K562 (cell line): ENCODE measurements at regions not wholly inside any gene's neighbourhood (a gene's known extent, or its start where the extent isn't known, plus 50 kb on each side); places are given as distances from the start of the nearest gene placed in this dataset.

Experiments
- AFF4 ChIP-seq: sonication (generic); formaldehyde crosslinking; IDR thresholded peaks from 2 replicates; pipeline ENCODE4 v1.8.0; 2023; ENCODE audit warnings: mild to moderate bottlenecking, missing genetic modification reagents
- EP400 ChIP-seq: fragments of 450-650 bp; IDR thresholded peaks from 2 replicates; pipeline ENCODE4 v1.6.1; 2017; ENCODE audit warnings: antibody characterized with exemption, mild to moderate bottlenecking, moderate library complexity
- HINFP ChIP-seq: fragments of 450-650 bp; conservative IDR thresholded peaks from 2 replicates; pipeline ENCODE4 v1.6.1; 2016; ENCODE audit warnings: missing genetic modification characterization, low read depth, mild to moderate bottlenecking, control low read depth, missing compliant biosample characterization
- KDM5B ChIP-seq: fragments of 200-600 bp; sonication (generic); IDR thresholded peaks from 2 replicates; pipeline ENCODE4 v1.6.1; 2012; ENCODE audit warnings: low read depth, mild to moderate bottlenecking, moderate library complexity, low read length, control low read depth, inconsistent platforms; ENCODE audit not compliant: insufficient replicate concordance
- MITF ChIP-seq: IDR thresholded peaks from 2 replicates; pipeline ENCODE4 v1.6.1; 2014; ENCODE audit warnings: antibody characterized with exemption
- MNT ChIP-seq, 2 experiments: fragments of 450-650 bp; conservative IDR thresholded peaks; 2 replicates each; pipeline ENCODE4 v1.6.1; 2017; ENCODE audit warnings: mild to moderate bottlenecking in 2 of 2, moderate library complexity in 2 of 2
- PTRF ChIP-seq: fragments of 450-650 bp; IDR thresholded peaks from 2 replicates; pipeline ENCODE4 v1.6.1; 2016; ENCODE audit warnings: mild to moderate bottlenecking, missing genetic modification characterization, missing compliant biosample characterization
- RBM22 ChIP-seq: fragments of 200-400 bp; formaldehyde crosslinking; IDR thresholded peaks from 2 replicates; pipeline ENCODE4 v1.6.1; 2018; ENCODE audit warnings: low read length, low read depth; ENCODE audit not compliant: poor library complexity, severe bottlenecking
- SAP30 ChIP-seq: fragments of 200-600 bp; sonication (generic); IDR thresholded peaks from 2 replicates; pipeline ENCODE4 v1.6.1; 2012; ENCODE audit warnings: borderline replicate concordance, low read depth, mild to moderate bottlenecking, moderate library complexity, low read length, control low read depth, inconsistent platforms; ENCODE audit not compliant: insufficient read depth, poor library complexity, severe bottlenecking
- WHSC1 ChIP-seq: IDR thresholded peaks from one replicate; pipeline ENCODE4 v1.6.1; 2012; ENCODE audit warnings: low read length, control low read depth, inconsistent platforms
- ZBTB33 ChIP-seq: sonication (generic); formaldehyde crosslinking; IDR thresholded peaks from 2 replicates; pipeline ENCODE4 v1.8.1; 2023; ENCODE audit warnings: mild to moderate bottlenecking, missing genetic modification reagents
- ZNF551 ChIP-seq: fragments of 250-450 bp; sonication (Bioruptor Pico); IDR thresholded peaks from 2 replicates; pipeline ENCODE4 v1.5.0; 2021; ENCODE audit warnings: mild to moderate bottlenecking, moderate library complexity
- ZNF639 ChIP-seq, 2 experiments: fragments of 200-800 bp in 1 of 2; sonication (Bioruptor generic) in 1 of 2; sonication (generic) in 1 of 2; formaldehyde crosslinking in 1 of 2; IDR thresholded peaks in 1 of 2; conservative IDR thresholded peaks in 1 of 2; 2 replicates each; pipeline versions ENCODE4 v1.5.0 to v1.6.1; 2016 to 2020; ENCODE audit warnings: missing compliant biosample characterization in 1 of 2, missing genetic modification characterization in 1 of 2, missing genetic modification reagents in 1 of 2

GRCh38 chr9:129481810-129482511 lies 138.9 kb downstream of the C9orf50 start (continued):
- TF ChIP-seq EP400: no peak
- TF ChIP-seq ZNF551: no peak
- peak; percentile 66 for TF ChIP-seq KDM5B
- no peak for TF ChIP-seq MNT (conservative IDR thresholded peaks at IDR 0.05)
- no peak for TF ChIP-seq PTRF (tag)
- no peak for TF ChIP-seq ZNF639 (CRISPR knock-in tag; conservative IDR thresholded peaks at IDR 0.05 in 1 of 2, IDR thresholded peaks at IDR 0.05 in 1 of 2)
- TF ChIP-seq AFF4 (CRISPR knock-in tag): no peak
- TF ChIP-seq MITF: no peak
- TF ChIP-seq HINFP (tag): 0 out of 2 replicates have a peak, but pooled peaks have one; percentile 29
- TF ChIP-seq RBM22: peak; percentile 16
- TF ChIP-seq SAP30: no peak
- TF ChIP-seq WHSC1: no peak
- TF ChIP-seq ZBTB33 (CRISPR knock-in tag): no peak
